GM18508 (cell line): ENCODE measurements at regions not wholly inside any gene's neighbourhood (a gene's known extent, or its start where the extent isn't known, plus 50 kb on each side); places are given as distances from the start of the nearest gene placed in this dataset.

Source experiments
- ATAC-seq: cut with Tn5 transposase; IDR thresholded peaks from one replicate; pipeline ENCODE4 v1.9.1; 2021; ENCODE audit warnings: moderate number of reproducible peaks; ENCODE audit not compliant: insufficient read depth, unreplicated experiment

DNA sequence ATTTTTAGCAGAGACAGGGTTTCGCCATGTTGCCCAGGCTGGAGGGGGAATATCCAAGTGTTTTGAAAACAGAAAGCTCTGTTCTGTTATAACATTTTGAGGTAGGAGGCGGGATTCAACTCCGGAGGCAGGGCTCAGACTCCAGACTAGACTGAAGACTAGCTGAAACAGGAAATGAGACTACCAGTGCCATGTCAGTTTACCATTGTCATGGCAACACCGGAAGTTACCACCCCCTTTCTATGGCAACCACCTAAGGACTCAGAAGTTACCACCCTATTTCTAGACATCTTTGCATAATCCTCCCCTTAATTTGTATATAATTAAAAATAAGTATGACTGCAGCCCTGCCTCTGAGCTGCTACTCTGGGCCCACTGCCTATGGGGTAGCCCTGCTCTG, 1069.1 kb upstream of the AUTS2 start:
- ATAC-seq = no peak

DNA sequence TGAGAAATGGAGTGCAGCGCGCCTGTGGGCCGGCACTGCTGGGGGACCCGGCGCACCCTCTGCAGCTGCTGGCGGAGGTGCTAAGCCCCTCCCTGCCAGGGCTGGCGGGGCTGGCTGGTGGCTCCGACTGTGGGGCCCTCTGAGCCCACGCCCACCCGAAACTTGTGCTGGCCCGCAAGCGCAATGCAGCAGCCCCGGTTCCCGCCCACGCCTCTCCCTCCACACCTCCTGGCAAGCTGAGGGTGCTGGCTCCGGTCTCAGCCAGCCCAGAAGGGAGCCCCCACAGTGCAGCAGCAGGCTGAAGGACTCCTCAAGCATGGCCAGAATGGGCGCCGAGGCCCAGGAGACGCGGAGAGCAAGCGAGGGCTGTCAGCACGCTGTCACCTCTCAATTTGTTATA, 1063.0 kb upstream of the AUTS2 start:
- no peak for ATAC-seq

DNA sequence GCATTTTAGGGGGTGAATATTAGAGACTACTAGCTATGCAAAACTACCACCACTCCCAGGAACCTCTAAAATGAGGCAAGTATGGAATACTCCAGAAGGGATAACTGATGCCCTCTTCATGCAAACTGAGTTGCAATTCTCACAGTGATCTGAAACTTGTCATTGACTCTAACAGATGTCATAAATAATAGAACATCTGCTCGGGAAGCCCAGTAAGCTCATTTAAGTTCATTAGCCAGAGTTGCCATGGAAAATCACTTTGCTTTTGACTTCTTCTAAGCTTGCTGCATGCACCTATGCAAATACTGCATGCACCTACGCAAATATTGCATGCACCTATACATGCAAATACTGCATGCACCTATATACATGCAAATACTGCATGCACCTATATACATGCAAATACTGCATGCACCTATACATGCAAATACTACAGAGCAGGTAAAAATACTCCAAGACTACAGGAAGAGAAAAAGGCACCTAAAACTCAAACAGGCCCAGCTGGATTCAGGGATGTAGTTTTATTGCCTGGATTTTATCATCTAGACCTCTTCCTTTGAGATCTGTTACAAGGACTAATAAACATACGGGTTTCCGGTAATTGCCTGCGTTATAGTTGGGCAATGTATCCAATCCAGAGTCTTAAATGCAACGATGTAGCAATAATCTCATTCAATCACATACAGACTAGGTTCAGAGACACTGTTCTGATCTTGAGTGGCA, 1061.1 kb upstream of the AUTS2 start:
- ATAC-seq = no peak

DNA sequence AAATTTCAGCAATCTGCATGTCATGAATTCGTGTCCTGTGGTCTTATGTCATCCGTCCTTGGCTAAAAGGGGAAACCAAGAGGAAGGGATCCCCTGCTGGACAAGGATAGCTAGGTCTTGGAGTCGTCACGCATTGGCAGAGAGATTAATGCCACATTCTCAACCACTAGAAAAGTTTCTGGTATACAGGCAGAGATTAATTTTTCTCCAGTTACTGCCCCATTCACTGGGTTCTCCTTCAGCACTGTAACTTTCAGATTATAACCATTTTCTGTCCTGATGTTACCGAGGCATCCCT, 1060.6 kb upstream of the AUTS2 start:
- ATAC-seq = no peak

DNA sequence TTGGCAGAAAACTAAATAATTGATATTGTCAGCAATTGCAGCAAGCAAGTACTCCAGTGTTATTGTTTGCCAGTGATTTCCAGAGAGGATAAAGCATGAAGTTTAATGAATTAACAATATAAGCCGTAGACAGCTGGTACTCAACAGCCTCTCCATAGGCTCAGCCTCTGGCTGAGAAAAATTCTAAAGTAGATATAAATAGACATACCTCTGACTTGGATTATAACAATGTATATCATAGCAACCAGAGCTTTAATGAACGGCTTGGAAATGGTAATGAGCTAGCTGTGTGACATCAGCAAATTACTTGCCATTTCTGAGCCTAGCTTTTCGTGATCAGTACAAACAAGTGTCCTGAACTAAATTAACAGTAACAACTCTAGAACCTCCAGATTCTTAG, 1055.4 kb upstream of the AUTS2 start:
- ATAC-seq = no peak

DNA sequence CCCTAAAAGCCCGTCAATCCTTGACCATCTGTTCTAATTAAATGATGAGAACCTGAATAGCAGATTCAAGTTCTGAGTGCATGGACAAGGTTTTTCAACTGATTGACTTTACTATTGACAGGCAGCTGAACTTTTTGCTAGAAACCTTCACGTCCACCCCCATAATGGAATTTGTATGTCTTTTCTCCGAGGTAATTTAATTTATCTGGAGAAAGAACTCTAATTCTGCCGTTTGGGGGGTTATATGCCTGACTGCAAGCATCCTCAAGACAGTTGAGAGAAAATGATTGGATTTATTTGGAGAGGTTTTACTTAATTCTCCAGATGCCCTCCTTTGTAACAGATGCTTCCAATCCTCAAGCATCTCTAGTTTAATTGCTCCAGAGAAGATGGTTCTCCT, 1053.4 kb upstream of the AUTS2 start:
- ATAC-seq = no peak

DNA sequence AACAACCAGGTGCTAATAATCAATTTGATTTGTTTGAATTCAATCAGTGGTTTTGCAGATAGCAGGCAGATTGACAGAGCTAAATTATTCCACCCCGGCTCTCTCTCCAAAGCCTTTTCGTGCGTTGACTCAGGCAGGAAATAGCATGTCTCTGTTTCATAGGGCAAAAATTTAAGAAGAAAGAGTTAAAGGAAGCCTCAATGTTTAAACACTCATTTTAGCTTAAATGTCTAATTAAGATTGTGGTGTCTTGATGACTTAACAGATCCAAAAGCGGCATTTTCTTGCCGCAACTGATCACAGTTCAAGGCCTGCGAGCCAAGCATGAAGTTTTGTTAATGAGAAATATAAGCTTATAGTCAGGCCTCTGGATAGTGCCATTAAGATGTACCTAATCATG, 1051.1 kb upstream of the AUTS2 start:
- no peak for ATAC-seq

DNA sequence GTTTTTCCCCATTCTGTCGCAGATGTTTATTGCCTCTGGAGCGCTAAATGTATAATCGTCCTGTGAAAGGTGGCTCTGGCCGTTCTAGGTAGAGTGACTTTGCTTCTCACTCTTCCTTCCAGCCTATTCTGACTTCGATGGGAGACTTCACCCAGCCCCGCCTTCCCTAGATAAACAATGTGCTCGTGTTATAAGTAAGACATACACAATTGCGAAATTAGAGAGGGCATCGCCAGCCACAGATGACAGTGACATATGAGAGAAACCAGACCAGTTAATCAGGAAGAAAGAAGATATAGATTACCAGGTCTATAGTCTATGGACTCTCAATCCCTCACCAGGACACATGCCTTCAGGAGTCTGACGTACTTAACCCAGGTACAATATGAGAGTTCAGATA, 1050.5 kb upstream of the AUTS2 start:
- no peak for ATAC-seq

DNA sequence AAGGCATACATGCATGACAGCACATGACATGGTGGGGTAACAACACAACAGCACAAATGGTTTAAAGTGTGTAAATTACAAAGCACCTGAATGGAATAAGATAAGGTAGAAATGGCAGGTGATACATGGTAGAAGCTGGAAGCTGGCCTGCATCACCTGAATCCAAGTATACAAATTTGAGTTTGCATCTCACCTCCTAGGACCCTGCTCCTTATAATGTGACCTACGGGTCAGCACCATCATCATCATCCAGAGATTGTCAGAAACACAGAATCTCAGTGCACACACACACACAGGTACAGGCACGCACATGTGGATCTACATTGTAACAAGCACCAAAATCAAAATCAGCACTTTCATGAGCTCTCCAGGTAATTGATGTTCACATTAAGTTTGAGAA, 1048.2 kb upstream of the AUTS2 start:
- no peak for ATAC-seq

DNA sequence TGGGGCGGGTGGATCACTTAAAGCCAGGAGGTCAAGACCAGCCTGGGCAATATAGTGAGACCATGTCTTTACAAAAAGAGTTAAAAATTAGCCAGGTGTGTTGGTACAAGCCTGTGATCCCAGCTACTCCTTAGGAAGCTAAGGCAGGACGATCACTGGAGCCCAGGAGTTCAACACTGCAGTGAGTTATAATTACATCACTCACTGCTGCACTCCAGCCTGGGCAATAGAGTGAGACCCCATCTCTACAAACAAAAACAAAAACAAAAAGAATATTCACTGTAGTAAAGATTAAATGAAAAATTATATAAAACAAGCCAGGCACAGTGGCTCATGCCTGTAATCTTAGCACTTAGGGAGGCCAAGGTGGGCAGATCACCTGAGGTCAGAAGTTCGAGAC, 1047.6 kb upstream of the AUTS2 start:
- ATAC-seq = no peak

DNA sequence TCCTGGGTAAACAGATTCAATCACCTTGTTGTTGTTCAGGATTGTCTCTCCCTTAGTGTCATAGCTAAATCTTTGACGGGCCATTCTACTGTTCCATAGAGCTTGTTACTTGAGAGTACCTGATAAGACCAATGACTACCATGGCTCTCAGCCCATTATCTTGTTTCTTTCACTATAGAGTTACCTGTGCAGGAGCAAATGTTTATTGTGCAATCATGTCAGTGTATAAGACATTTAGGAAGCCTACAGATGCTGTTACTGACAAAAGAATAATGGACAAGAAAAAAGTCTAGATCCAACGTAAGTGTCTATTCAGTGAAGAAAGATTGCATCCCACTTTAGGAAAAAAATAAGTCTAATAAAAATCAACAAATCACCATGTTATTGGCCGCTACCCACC, 1041.7 kb upstream of the AUTS2 start:
- no peak for ATAC-seq

DNA sequence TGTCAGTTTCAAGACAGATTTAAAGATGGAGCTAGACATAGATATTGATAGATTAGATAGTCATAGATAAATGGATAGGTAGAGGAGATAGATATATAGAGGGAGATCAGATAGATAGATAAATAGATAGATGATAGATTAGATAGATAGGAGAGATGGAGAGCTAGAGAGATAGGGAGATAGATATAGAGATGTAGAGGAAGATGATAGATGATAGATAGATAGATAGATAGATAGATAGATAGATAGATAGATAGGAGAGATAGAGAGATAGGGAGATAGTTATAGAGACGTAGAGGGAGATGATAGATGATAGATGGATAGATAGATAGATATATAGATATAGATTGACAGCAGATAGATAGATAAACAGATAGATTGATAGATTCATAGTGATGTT, 1038.8 kb upstream of the AUTS2 start:
- ATAC-seq = no peak

DNA sequence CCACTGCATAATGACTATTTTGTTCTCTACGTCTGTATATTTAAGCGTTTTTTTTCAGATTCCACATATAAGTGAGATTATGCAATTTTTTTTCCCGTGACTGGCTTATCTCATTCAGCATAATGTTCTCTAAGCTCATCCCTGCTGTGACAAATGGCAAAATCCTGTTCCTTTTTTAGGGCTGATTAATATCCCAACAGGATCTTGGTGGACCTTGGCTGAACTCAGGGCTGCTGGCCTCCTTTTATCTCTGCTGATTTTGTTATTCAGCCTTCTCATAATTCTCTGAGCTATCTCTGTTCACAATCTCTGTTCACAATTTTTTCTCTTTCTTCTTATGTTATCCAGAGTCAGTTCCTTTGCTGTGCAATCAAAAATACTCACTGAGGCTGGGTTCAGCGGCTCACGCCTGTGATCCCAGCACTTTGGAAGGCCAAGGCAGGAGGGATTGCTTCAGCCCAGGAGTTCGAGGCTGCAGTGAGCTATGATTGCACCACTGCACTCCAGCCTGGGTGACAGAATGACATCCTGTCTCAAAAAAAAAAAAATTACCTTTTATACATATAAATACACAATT, 1035.9 kb upstream of the AUTS2 start:
- ATAC-seq = no peak

DNA sequence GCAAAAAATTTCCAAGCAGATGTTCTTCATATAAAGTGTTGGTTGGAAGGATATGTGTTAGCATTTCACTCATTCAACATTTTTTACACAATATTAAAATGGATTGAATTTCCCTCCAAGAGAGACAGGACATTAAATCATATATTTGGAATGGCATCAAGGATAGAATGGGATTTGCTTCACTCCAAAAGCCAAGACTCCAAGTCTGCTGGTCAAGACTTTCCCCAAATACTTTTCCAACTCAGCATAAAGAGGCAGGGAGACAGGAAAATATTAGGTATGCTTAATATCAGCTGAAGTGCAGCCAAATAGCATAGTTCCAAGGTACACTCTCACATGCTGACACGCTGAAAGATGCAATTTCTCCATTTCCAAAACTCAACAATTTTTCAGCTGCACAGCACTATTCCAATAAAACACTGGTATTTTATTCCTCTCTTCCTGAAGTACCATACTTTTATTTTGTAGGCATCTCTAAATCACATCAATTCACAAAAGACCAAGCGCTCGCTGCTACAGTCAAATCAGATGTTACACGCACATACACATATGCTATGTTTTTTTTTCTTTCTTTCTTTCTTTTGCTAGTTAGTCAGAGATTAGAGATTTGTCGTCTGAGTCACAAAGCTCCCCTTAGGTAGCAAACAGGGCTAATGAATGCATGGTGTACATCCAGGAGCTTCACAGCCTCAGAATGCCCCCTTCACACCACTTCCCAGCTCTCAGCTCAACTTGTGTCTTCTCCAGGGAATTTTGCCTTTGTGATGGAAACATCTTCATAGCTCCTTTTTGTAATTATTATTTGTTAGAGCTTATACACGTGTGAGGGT, 1033.8 kb upstream of the AUTS2 start:
- ATAC-seq = no peak

DNA sequence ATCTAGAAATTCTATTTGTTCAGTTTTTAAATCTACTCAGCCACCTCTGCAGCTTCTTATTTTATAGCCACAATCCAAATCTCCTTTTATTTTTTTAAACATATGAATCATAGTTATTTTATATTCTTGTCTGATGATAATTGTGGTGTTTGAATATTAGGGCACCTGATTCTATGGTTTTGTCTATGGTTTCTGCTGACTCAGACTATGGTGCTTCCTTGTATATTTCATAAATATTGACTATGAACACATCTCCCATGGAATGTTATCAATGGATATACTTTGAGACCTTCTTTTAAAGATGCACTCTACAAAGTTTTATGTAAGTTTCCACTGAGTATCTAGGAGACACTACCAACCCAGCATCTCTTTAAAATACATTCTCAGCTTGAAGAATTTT, 1027.0 kb upstream of the AUTS2 start:
- ATAC-seq = no peak

DNA sequence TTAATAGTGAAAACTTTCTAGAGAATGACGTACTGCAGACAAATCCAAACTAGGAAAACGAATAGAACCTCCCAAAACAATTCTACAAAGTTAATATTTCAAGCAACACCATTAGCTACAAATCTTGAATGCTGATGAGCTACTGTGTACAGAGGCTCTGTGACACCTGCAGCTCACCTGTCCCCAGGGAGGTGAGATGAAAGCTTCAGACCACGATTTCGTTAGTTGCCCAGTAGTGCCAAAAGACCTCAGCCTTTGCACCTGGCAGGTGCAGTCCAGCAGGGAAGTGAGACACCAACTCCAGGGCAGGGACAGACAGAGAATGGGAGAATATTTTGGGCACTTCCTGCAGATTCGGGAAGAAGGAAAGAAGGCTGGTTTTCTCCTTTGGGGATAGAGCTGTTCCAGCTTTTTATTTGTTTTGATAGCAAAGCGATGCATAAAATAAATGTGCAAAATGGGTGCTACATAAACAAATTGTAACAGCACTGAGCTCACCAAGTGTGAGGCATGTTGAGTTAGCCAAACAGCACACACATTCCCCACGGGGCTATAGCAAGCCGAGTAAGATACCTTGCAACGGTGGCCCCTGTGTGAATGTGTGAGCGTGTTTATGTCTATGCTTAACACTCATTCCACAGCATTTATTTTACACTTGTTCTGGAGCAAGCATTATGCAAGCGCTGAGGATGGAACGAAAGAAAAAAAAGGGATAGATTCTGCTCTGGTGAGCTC, 1024.8 kb upstream of the AUTS2 start:
- ATAC-seq = no peak

DNA sequence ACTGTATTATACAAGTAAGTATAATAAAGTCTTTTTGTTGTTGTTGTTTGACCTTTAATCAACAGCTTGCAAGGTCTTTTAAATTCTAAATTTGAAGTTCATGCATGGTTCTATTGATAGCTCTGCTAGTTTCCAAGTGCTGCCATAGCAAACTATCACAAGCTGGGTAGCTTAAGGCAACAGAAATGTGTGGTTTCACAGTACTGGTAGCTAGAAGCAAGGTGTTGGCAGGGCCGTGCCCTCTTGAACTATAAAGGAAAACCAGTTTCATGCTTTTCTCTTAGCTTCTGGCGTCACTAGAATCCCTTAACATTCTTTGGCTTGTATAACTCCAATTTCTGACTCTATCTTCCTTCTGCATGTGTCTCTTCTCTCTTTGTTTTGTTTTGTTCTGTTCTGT, 1021.9 kb upstream of the AUTS2 start:
- no peak for ATAC-seq

DNA sequence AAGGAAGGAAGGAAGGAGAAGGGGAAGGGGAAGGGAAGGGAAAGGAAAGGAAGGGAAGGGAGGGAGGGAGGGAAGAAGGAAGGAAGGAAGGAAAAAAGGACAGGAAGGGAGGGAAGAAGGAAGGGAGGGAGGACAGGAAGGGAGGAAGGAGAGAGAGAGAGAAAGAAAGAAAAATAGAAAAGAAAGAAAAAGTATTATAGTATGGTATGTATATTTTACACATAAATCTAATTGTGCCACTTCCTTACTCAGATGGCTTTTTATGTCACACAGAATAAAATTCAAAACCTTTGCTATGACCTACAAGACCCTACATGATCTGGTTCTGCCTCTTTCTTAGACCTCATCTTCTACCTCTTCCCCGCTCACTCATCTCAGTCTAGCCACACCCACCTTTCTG, 1016.9 kb upstream of the AUTS2 start:
- ATAC-seq = no peak

DNA sequence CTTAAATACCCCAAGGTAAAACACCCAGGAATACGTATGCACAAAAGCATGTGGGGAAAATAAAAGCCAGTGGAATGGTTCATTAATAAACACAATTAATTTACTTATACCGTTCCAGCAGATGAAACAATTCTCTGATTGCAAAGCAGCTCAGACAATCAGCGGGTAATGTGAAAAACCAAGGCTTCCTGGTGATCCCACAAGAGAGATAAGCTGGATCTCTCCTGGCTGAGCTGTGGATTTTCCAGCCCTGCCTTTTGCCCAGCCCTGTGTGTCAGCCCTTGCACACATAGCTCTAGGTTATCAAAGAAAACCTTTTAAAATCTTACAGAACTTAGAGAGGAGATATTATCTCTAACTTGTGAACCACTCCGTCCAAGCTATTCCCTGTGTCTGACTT, 1010.7 kb upstream of the AUTS2 start:
- no peak for ATAC-seq

DNA sequence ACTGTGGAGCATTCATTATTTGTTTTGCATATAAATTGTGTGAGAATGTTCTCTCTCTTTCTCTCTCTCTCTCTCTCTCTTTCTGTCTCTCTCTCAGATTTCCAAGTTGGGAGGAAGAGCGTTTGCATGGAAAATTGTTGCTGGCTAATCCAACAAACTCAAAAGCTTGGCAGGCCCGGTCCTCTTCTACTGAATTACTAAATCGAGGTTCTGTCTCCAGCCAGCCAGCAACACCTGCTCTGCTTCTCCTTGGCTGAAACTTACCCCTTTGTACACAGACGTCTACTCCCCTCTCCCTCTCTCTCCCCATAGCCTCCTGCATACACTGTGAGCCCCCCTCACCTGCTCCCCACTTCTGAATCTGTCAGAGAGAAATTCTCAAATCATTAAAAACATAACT, 996.4 kb upstream of the AUTS2 start:
- ATAC-seq = no peak

DNA sequence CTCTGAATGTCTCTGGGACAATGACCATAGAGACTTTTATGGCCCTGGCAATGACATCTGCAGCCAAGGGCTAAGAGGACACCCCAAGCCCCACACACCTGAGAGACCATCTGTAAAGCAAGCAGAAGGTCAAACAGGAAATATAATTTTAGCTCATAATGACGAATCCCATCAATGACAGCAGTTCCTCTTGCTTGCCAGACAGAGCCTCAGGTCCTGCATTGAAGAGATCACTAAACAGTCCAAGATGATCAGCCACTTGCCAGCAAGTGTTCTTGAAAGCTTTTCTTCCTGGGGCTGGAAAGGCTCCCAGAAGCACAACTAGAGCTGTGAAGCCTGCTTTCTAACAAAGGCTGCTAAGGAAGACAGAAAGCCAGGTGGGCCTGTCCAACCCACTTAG, 993.7 kb upstream of the AUTS2 start:
- no peak for ATAC-seq
